Mammary epithelial cell (primary cell): ENCODE measurements at regions not wholly inside any gene's neighbourhood (a gene's known extent, or its start where the extent isn't known, plus 50 kb on each side); places are given as distances from the start of the nearest gene placed in this dataset.
"Not testable (repeated sequence)": the region's sequence is repeated elsewhere in the genome, so short reads cannot be mapped to it uniquely, and the experiment has no call there.

Experiments
- EZH2 ChIP-seq: IDR thresholded peaks from 2 replicates; pipeline ENCODE4 v1.6.1; 2012; ENCODE audit warnings: low read length, inconsistent platforms, borderline replicate concordance
- TF ChIP-seq, protein P1 (sequence below), 2 donors: IDR thresholded peaks in 1 of 2; conservative IDR thresholded peaks in 1 of 2; 2 replicates each; pipeline ENCODE4 v1.5.1; 2011 to 2012; ENCODE audit warnings: inconsistent platforms in 2 of 2, low read length in 2 of 2, mild to moderate bottlenecking in 2 of 2, control low read depth in 1 of 2, low read depth in 1 of 2; ENCODE audit not compliant: insufficient read depth in 1 of 2; ENCODE audit errors: extremely low read depth in 1 of 2

DNA sequence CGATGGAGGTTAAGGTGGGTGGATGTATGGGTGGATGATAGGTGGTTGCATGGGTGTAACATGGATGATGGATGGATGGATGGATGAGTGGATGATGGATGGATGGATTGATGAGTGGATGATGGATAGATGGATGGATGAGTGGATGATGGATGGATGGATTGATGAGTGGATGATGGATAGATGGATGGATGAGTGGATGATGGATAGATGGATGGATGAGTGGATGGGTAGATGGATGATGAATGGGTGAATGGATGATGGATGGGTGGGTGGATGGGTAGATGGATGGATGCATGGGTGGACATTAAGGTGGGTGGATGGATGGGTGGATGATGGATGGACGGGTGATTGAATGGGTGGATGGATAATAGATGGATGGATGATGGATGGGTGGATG lies 136.5 kb upstream of the FOXD4L5 start:
- TF ChIP-seq, protein P1, sequence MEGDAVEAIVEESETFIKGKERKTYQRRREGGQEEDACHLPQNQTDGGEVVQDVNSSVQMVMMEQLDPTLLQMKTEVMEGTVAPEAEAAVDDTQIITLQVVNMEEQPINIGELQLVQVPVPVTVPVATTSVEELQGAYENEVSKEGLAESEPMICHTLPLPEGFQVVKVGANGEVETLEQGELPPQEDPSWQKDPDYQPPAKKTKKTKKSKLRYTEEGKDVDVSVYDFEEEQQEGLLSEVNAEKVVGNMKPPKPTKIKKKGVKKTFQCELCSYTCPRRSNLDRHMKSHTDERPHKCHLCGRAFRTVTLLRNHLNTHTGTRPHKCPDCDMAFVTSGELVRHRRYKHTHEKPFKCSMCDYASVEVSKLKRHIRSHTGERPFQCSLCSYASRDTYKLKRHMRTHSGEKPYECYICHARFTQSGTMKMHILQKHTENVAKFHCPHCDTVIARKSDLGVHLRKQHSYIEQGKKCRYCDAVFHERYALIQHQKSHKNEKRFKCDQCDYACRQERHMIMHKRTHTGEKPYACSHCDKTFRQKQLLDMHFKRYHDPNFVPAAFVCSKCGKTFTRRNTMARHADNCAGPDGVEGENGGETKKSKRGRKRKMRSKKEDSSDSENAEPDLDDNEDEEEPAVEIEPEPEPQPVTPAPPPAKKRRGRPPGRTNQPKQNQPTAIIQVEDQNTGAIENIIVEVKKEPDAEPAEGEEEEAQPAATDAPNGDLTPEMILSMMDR (conservative IDR thresholded peaks at IDR 0.05 in 1 of 2, IDR thresholded peaks at IDR 0.05 in 1 of 2; ENCODE audit: extremely low read depth in 1 of 2, insufficient read depth in 1 of 2, low read depth in 1 of 2, low read length in 2 of 2) = not testable (repeated sequence)
- not testable (repeated sequence) for TF ChIP-seq EZH2
